Gastroesophageal sphincter (tissue), 3 donors: ENCODE measurements at regions not wholly inside any gene's neighbourhood (a gene's known extent, or its start where the extent isn't known, plus 50 kb on each side); places are given as distances from the start of the nearest gene placed in this dataset.
"Not testable (repeated sequence)": the region's sequence is repeated elsewhere in the genome, so short reads cannot be mapped to it uniquely, and the experiment has no call there.

Experiments
- POLR2A ChIP-seq, 2 donors: fragments of 450-650 bp; IDR thresholded peaks; one replicate each; pipeline ENCODE4 v1.6.1; 2017; ENCODE audit warnings: antibody characterized with exemption in 2 of 2, mild to moderate bottlenecking in 2 of 2, moderate library complexity in 1 of 2
- TF ChIP-seq, protein P1 (sequence below), 4 experiments: fragments of 200-600 bp in 2 of 4; fragments of 450-650 bp in 2 of 4; sonication (generic) in 1 of 4; IDR thresholded peaks; one replicate each; pipeline ENCODE4 v1.5.1; 2017 to 2019; ENCODE audit warnings: antibody characterized with exemption in 4 of 4, mild to moderate bottlenecking in 2 of 4, moderate library complexity in 2 of 4

GRCh38 chr5:103858367-103858766 lies 295.8 kb upstream of the NUDT12 start:
- TF ChIP-seq, protein P1, sequence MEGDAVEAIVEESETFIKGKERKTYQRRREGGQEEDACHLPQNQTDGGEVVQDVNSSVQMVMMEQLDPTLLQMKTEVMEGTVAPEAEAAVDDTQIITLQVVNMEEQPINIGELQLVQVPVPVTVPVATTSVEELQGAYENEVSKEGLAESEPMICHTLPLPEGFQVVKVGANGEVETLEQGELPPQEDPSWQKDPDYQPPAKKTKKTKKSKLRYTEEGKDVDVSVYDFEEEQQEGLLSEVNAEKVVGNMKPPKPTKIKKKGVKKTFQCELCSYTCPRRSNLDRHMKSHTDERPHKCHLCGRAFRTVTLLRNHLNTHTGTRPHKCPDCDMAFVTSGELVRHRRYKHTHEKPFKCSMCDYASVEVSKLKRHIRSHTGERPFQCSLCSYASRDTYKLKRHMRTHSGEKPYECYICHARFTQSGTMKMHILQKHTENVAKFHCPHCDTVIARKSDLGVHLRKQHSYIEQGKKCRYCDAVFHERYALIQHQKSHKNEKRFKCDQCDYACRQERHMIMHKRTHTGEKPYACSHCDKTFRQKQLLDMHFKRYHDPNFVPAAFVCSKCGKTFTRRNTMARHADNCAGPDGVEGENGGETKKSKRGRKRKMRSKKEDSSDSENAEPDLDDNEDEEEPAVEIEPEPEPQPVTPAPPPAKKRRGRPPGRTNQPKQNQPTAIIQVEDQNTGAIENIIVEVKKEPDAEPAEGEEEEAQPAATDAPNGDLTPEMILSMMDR (IDR thresholded peaks at IDR 0.05): not testable (repeated sequence)
- not testable (repeated sequence) for TF ChIP-seq POLR2A (IDR thresholded peaks at IDR 0.05)
